ENCODE measurements at regions not wholly inside any gene's neighbourhood (a gene's known extent, or its start where the extent isn't known, plus 50 kb on each side); places are given as distances from the start of the nearest gene placed in this dataset.

DNA sequence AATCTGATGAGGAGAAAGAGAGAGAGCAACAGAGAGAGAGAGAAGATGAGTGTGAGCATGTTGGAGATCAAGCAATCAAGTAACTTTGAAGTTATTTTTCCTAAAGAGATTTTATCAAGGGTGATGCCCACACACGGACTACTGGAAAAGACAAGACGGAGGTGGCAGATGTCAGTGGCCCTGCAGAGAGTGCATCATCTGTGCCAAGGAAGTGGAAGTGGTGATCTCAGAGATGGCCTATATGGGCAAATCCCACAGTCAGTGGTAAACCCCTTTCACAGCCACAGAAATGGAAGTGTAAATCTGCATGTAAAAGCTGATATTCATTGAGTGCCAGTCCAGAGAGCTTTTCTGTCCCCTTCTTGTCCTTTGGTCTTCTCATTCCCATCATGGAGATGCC is 577.2 kb upstream of the AADAT start:
- H3K9me3 Mint-ChIP-seq, result no peaks in the 10 kb centered on the region
- no peak overlapping the region for H3K27ac Mint-ChIP-seq
- H3K4me1 Mint-ChIP-seq (ENCODE audit: low read depth), result no peaks in the 10 kb centered on the region
- DNase-seq (ENCODE audit: low spot score), result no peak
- no peaks in the 10 kb centered on the region for H3K27me3 Mint-ChIP-seq (ENCODE audit: insufficient read depth)
- H3K36me3 Mint-ChIP-seq (ENCODE audit: low read depth), result no peaks in the 10 kb centered on the region
- intact Hi-C loops (cut with micrococcal nuclease), result no loop called here
- H3K4me3 Mint-ChIP-seq, result no peak overlapping the region

DNA sequence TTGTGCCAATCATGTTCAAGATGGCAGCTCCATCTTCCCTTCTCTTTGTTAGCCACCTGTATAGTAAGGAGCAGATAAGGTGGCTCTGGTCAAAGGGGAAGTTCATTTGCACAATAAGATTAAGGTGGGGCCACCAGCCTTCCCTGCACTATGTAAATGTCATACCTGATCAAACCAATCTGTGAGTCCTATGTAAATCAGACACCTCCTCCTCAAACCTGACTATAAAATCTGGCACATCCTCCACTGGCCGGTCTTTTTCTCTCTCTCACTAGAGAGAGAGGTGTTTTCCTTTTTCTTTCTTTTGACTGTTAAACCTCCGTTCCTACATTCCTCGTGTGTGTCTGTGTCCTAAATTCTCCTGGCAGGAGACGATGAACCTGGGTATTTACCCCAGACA is 572.5 kb upstream of the AADAT start:
- no peak for DNase-seq (ENCODE audit: low spot score)
- H3K36me3 Mint-ChIP-seq (ENCODE audit: low read depth), result no peaks in the 10 kb centered on the region
- H3K4me3 Mint-ChIP-seq, result no peak overlapping the region
- H3K27ac Mint-ChIP-seq, result no peak overlapping the region
- no peaks in the 10 kb centered on the region for H3K27me3 Mint-ChIP-seq (ENCODE audit: insufficient read depth)
- H3K9me3 Mint-ChIP-seq, result no peaks in the 10 kb centered on the region
- H3K4me1 Mint-ChIP-seq (ENCODE audit: low read depth), result no peaks in the 10 kb centered on the region
- intact Hi-C loops (cut with micrococcal nuclease), result no loop called here

DNA sequence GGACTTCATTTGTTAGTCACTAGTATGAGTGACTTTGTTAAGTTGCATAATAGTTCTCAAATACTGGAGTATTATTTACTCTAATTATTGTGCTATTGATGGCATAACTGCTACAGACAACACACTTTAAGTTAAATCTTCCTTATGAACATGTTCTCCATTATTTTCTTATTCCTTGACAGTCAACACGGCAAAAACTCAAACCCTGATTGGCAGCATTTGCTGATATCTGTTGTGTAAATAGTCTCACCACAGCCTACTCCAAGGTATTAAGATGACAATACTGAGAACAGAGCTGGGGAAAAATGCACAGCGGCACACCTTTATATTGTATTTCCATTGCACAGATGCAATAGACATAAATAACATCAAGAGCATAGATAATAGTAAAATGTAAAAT is 568.0 kb upstream of the AADAT start:
- Mint-ChIP-seq H3K27me3 (ENCODE audit: insufficient read depth) (no peaks in the 10 kb centered on the region), H3K4me1 (ENCODE audit: low read depth) (no peaks in the 10 kb centered on the region), H3K9me3 (no peaks in the 10 kb centered on the region), H3K27ac (no peak overlapping the region), H3K4me3 (no peak overlapping the region), H3K36me3 (ENCODE audit: low read depth) (no peaks in the 10 kb centered on the region)
- no peak for DNase-seq (ENCODE audit: low spot score)
- intact Hi-C loops (cut with micrococcal nuclease), result no loop called here

DNA sequence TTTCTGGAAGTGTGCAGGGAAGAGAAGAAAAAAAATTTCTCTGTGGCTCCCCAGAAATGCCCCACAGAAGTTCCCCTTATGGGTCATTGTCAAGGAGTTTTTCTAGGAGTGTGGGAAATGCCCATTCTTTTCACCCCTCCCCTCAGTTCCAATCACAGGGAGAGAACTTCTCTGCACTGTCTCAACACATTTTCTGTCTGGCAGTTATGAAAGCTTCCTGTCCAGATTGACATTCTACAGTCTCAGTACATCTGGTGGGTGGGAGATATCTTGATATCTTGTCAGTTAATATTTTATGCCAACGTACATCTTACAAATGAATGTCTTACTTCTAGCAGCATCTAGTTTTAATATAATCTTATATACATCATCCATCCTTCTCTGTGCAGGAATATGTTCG is 566.8 kb upstream of the AADAT start:
- Mint-ChIP-seq H3K36me3 (ENCODE audit: low read depth) (no peaks in the 10 kb centered on the region), H3K27ac (no peak overlapping the region), H3K9me3 (no peaks in the 10 kb centered on the region), H3K4me3 (no peak overlapping the region), H3K27me3 (ENCODE audit: insufficient read depth) (no peaks in the 10 kb centered on the region), H3K4me1 (ENCODE audit: low read depth) (no peaks in the 10 kb centered on the region)
- intact Hi-C loops (cut with micrococcal nuclease), result no loop called here
- DNase-seq (ENCODE audit: low spot score), result no peak

DNA sequence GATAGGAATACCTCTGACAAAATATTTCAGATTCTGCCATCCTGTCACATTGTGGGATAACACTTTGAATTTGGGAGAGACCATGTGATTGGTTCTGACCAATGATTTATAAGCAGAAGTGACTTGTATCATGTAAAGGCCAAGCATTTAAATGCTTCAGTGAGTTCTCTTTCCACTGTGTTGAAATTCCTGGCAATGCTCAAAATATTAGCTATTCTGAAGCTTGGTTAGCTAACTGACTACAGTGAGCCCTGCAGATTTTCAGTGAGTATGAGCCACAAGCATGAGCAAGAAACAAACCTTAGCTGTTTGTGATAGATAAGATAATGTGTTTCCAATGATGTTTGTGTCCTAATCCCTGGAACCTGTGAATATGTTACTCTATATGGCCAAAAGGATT is 562.8 kb upstream of the AADAT start:
- H3K27ac Mint-ChIP-seq, result no peak overlapping the region
- no peaks in the 10 kb centered on the region for H3K27me3 Mint-ChIP-seq (ENCODE audit: insufficient read depth)
- intact Hi-C loops (cut with micrococcal nuclease), result no loop called here
- H3K4me3 Mint-ChIP-seq, result no peak overlapping the region
- H3K9me3 Mint-ChIP-seq, result no peaks in the 10 kb centered on the region
- no peak for DNase-seq (ENCODE audit: low spot score)
- no peaks in the 10 kb centered on the region for H3K36me3 Mint-ChIP-seq (ENCODE audit: low read depth)
- H3K4me1 Mint-ChIP-seq (ENCODE audit: low read depth), result no peaks in the 10 kb centered on the region

GRCh38 chr4:170651786-170652185 is 562.0 kb upstream of the AADAT start:
- H3K36me3 Mint-ChIP-seq (ENCODE audit: low read depth), result no peaks in the 10 kb centered on the region
- H3K27me3 Mint-ChIP-seq (ENCODE audit: insufficient read depth), result no peaks in the 10 kb centered on the region
- H3K4me3 Mint-ChIP-seq, result no peak overlapping the region
- no peak overlapping the region for H3K27ac Mint-ChIP-seq
- no peaks in the 10 kb centered on the region for H3K9me3 Mint-ChIP-seq
- intact Hi-C loops (cut with micrococcal nuclease), result no loop called here
- DNase-seq (ENCODE audit: low spot score), result no peak
- H3K4me1 Mint-ChIP-seq (ENCODE audit: low read depth), result no peaks in the 10 kb centered on the region

DNA sequence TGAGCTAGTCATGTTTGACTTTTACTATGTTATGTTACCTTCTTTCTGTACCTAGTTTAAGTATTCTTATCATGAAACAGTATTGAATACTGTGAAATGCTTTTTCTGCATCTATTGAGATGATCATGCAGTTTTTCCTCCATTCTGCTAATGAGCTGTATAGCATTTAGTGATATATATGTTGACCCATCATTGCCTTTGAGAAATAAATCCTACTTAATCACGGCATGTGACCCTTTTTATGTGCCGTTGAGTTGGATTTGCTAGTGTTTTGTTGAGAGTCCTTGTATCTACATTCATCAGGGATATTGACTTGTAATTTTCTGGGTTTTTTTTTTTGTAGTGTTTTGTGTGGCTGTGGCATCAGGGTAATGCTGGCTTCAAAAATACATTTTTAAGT is 537.7 kb upstream of the AADAT start:
- Mint-ChIP-seq H3K4me3 (no peak overlapping the region), H3K9me3 (peaks cover 32% of the 10 kb centered on the region), H3K36me3 (ENCODE audit: low read depth) (no peaks in the 10 kb centered on the region), H3K27me3 (ENCODE audit: insufficient read depth) (peaks cover 1% of the 10 kb centered on the region), H3K27ac (no peak overlapping the region), H3K4me1 (ENCODE audit: low read depth) (no peaks in the 10 kb centered on the region)
- DNase-seq (ENCODE audit: low spot score), result no peak
- intact Hi-C loops (cut with micrococcal nuclease), result no loop called here

DNA sequence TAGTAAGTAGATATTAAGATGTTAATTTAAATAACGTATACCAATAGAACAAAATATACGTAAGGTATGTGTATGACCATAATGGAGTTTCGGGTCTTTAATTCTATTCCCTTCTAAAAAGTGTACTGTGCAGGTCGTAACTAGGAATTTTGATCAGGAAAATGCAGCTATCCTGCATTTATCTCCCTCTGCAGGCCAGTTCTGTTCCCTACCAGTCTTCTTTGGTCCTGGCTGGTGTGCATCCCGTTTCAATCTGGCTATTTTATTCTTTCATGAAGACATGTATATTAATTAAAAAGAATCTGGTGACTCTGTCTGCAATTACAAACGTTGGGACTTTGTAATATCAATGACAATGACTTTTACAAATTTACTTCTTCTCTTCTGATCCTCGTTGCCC is 534.1 kb upstream of the AADAT start:
- intact Hi-C loops (cut with micrococcal nuclease), result no loop called here
- peaks cover 5% of the 10 kb centered on the region for H3K9me3 Mint-ChIP-seq

GRCh38 chr4:170610434-170610833 is 520.7 kb upstream of the AADAT start:
- Mint-ChIP-seq H3K9me3 (peaks cover 13% of the 10 kb centered on the region), H3K36me3 (ENCODE audit: low read depth) (no peaks in the 10 kb centered on the region), H3K4me3 (no peak overlapping the region), H3K4me1 (ENCODE audit: low read depth) (no peaks in the 10 kb centered on the region), H3K27me3 (ENCODE audit: insufficient read depth) (no peaks in the 10 kb centered on the region), H3K27ac (no peak overlapping the region)
- intact Hi-C loops (cut with micrococcal nuclease), result no loop called here
- no peak for DNase-seq (ENCODE audit: low spot score)

More for the DNA sequence above, 534.1 kb upstream of the AADAT start:
- Mint-ChIP-seq H3K36me3 (ENCODE audit: low read depth) (no peaks in the 10 kb centered on the region), H3K27ac (no peak overlapping the region), H3K27me3 (ENCODE audit: insufficient read depth) (no peaks in the 10 kb centered on the region), H3K4me3 (no peak overlapping the region), H3K4me1 (ENCODE audit: low read depth) (no peaks in the 10 kb centered on the region)
- DNase-seq (ENCODE audit: low spot score), result no peak

GRCh38 chr4:170599894-170600293 is 510.1 kb upstream of the AADAT start:
- no peaks in the 10 kb centered on the region for H3K4me1 Mint-ChIP-seq (ENCODE audit: low read depth)

DNA sequence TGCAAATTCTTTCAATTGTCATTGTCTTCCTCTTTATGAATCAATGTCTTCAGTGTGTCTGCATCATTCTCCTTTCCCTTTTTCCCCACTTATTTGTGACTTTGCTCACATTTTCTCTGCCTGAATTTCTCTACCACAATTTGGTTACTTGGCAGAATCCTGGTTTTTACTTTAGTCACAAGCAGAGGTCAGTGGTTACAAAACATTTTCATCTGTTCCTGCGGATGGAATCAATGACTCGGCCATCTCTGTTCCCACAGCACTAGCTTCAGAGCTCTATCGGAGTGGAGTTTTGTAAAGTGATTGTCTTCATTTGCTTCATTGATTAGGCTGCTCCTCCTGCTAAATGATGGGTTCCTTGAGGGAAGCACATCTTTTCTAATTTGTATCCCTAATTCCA is 501.3 kb upstream of the AADAT start:
- H3K27me3 Mint-ChIP-seq (ENCODE audit: insufficient read depth), result no peaks in the 10 kb centered on the region

More at GRCh38 chr4:170599894-170600293, 510.1 kb upstream of the AADAT start:
- Mint-ChIP-seq H3K4me3 (no peak overlapping the region), H3K27ac (no peak overlapping the region), H3K27me3 (ENCODE audit: insufficient read depth) (no peaks in the 10 kb centered on the region), H3K9me3 (no peaks in the 10 kb centered on the region), H3K36me3 (ENCODE audit: low read depth) (no peaks in the 10 kb centered on the region)
- intact Hi-C loops (cut with micrococcal nuclease), result no loop called here
- no peak for DNase-seq (ENCODE audit: low spot score)

DNA sequence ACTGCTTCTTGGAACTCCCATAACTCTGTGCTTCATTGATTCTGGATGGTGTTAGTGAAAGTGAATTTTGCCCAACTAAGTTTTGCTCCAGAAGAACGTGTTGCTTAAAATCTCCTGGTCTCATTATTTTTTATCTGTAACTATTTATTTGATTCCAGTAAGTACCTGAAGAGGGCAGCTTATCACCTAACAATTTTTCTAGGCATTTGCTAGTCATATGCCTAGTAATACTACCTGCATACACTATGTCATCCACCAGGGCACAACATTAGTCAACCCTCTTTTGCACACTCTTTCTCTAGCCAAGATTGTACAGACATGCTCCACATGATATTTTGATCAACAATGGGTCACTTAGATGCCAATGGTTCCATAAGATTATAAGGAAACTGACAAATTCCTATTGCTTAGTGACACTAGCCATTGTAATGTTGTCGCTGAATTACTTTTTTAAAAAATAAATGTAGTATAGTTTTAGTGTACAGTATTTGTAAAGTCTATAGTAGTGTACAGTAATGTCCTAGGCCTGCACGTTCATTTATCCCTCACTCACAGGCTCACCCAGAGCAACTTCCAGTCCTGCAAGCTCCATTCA is 499.9 kb upstream of the AADAT start:
- Mint-ChIP-seq H3K4me3 (no peak overlapping the region), H3K27ac (no peak overlapping the region), H3K36me3 (ENCODE audit: low read depth) (no peaks in the 10 kb centered on the region), H3K4me1 (ENCODE audit: low read depth) (no peaks in the 10 kb centered on the region), H3K27me3 (ENCODE audit: insufficient read depth) (no peaks in the 10 kb centered on the region), H3K9me3 (no peaks in the 10 kb centered on the region)
- intact Hi-C loops (cut with micrococcal nuclease), result no loop called here
- no peak for DNase-seq (ENCODE audit: low spot score)

More for the DNA sequence above, 501.3 kb upstream of the AADAT start:
- DNase-seq (ENCODE audit: low spot score), result no peak
- intact Hi-C loops (cut with micrococcal nuclease), result no loop called here
- H3K4me3 Mint-ChIP-seq, result no peak overlapping the region
- no peaks in the 10 kb centered on the region for H3K36me3 Mint-ChIP-seq (ENCODE audit: low read depth)
- H3K4me1 Mint-ChIP-seq (ENCODE audit: low read depth), result no peaks in the 10 kb centered on the region
- H3K27ac Mint-ChIP-seq, result no peak overlapping the region
- no peaks in the 10 kb centered on the region for H3K9me3 Mint-ChIP-seq

DNA sequence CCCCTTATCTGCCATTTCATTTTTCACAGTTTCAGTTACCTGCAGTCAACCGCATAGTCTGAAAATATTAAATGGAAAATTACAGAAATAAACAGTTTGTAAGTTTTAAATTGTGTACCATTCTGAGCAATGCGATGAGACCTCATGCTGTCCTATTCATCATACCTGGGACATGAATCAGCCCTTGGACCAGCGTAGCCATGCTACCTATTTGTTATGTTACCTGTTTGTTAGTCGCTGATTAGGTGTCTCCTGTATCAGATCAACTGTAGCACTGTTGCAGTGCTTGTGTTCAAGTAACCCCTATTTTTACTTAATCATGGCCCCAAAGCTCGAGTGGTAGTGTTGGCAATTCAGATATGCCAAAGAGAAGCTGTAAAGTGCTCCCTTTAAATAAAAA is 492.2 kb upstream of the AADAT start:
- intact Hi-C loops (cut with micrococcal nuclease), result no loop called here
- H3K4me1 Mint-ChIP-seq (ENCODE audit: low read depth), result no peaks in the 10 kb centered on the region
- no peak for DNase-seq (ENCODE audit: low spot score)
- peaks cover 7% of the 10 kb centered on the region for H3K9me3 Mint-ChIP-seq
- no peak overlapping the region for H3K4me3 Mint-ChIP-seq
- no peak overlapping the region for H3K27ac Mint-ChIP-seq
- no peaks in the 10 kb centered on the region for H3K27me3 Mint-ChIP-seq (ENCODE audit: insufficient read depth)
- no peaks in the 10 kb centered on the region for H3K36me3 Mint-ChIP-seq (ENCODE audit: low read depth)

- intact Hi-C loops (cut with micrococcal nuclease), result no loop called here
- no peaks in the 10 kb centered on the region for H3K4me1 Mint-ChIP-seq (ENCODE audit: low read depth)
These were observed 491.6 kb upstream of the AADAT start for GRCh38 chr4:170581322-170581721.

More at GRCh38 chr4:170581322-170581721, 491.6 kb upstream of the AADAT start:
- no peaks in the 10 kb centered on the region for H3K27me3 Mint-ChIP-seq (ENCODE audit: insufficient read depth)
- DNase-seq (ENCODE audit: low spot score), result no peak
- no peak overlapping the region for H3K27ac Mint-ChIP-seq
- H3K9me3 Mint-ChIP-seq, result peaks cover 7% of the 10 kb centered on the region
- no peaks in the 10 kb centered on the region for H3K36me3 Mint-ChIP-seq (ENCODE audit: low read depth)
- H3K4me3 Mint-ChIP-seq, result no peak overlapping the region

All from activated T-helper 1 cell treated with anti-CD3 and anti-CD28 coated beads, Interleukin-12 subunit alpha, Interleukin-12 subunit beta, Interleukin-2, Interleukin-4 antibody, amounts not matched to agents 30 ng/mL and 10 ng/mL and 1 ng/mL, durations not matched to agents 14 hours and 24 hours and 36 hours (primary cell).